ENCODE measurements at regions not wholly inside any gene's neighbourhood (a gene's known extent, or its start where the extent isn't known, plus 50 kb on each side); places are given as distances from the start of the nearest gene placed in this dataset.
A peak's percentile ranks its signal among the peaks of the same experiment; 100 is the strongest.
"Not testable (repeated sequence)": the region's sequence is repeated elsewhere in the genome, so short reads cannot be mapped to it uniquely, and the experiment has no call there.

DNA sequence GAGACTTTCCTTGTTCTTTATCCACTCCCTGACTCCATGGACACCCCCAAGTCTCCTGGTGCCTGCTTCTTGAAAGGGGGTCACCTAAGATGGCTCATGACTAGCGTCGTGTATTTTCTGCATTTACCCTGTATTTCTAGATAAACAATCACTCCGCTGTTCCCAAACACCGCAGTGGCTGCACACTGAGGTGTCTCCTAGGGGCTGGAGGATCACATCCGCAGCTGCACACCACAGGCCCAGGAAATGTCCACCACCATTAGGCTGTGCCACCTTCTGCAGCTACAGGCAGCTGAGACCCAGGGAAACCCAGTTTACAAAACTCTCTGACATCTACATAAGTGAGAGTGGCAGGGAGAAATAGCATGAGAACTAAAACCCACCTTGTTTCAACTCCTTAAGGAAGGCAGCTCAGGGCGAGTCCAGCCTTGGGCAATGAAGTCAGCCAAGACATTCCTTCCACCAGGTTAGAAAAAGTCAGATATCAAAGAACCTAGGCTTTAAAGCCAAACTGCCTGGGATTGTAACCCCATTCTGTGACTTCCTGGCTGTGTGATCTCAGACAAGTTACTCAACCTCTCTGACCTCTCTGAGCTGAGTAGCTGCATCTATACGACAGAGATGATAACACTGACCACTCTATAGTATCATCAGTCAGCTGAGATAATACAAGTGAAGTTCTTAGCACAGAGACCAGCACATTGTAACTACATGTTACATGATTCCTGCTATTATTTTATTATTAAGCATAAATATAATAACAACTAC is 102.2 kb downstream of the SNX5 start:
- Histone ChIP-seq H3K4me3 (no peak overlapping the region), H3K4me1 (no peaks in the 10 kb centered on the region), H3K9me3 (no peaks in the 10 kb centered on the region), H3K36me3 (no peaks in the 10 kb centered on the region), H3K27me3 (no peaks in the 10 kb centered on the region), H3K27ac (peak overlapping the region in 1 of 2 donors; percentile 53)
- intact Hi-C loops (cut with DNase I; ENCODE audit: low total_unique reads): no loop called here
- no peak for TF ChIP-seq POLR2A (IDR thresholded peaks at IDR 0.05)
- TF ChIP-seq, protein P1, sequence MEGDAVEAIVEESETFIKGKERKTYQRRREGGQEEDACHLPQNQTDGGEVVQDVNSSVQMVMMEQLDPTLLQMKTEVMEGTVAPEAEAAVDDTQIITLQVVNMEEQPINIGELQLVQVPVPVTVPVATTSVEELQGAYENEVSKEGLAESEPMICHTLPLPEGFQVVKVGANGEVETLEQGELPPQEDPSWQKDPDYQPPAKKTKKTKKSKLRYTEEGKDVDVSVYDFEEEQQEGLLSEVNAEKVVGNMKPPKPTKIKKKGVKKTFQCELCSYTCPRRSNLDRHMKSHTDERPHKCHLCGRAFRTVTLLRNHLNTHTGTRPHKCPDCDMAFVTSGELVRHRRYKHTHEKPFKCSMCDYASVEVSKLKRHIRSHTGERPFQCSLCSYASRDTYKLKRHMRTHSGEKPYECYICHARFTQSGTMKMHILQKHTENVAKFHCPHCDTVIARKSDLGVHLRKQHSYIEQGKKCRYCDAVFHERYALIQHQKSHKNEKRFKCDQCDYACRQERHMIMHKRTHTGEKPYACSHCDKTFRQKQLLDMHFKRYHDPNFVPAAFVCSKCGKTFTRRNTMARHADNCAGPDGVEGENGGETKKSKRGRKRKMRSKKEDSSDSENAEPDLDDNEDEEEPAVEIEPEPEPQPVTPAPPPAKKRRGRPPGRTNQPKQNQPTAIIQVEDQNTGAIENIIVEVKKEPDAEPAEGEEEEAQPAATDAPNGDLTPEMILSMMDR (IDR thresholded peaks at IDR 0.05): no peak
- DNase-seq: no peak

DNA sequence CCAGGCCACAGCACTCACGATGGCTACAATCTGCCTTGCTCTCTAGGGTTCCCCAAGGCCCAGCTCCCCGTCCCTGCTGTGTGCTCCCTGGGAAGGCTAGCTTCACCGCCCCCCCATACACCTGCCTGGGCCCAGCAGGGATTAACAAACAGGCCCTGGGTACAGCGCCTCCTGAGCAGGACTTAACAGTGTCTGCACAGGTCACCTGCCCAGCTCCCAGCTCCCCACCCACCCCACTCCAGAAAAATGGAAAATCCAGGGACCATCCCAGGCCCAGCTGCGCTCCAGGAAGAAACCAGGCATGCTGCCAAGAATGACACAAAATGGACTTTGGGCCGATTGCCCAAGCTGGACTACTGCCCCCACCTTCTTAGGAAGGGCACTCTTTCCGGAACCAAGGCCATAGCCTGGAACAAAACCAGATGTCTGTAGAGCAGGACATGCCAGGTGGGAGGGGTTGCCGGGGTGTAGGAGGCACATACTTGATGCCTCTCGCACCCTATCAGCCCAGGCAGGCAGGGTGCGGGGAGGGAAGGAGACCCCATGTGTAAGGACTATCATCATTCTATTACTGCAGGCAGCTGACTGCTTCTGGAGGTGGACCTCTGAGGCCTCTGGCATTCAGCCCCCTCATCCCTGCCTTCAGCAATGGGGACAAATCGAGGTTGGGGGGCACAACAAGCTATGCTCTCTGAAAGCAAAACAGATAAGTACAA is 104.9 kb downstream of the SNX5 start:
- intact Hi-C loops (cut with DNase I; ENCODE audit: low total_unique reads): no loop called here
- Histone ChIP-seq H3K27me3 (no peaks in the 10 kb centered on the region), H3K36me3 (no peaks in the 10 kb centered on the region), H3K9me3 (no peaks in the 10 kb centered on the region), H3K27ac (no peak overlapping the region), H3K4me3 (no peak overlapping the region), H3K4me1 (no peaks in the 10 kb centered on the region)
- TF ChIP-seq, protein P1 (IDR thresholded peaks at IDR 0.05): no peak
- TF ChIP-seq POLR2A (IDR thresholded peaks at IDR 0.05): no peak
- peak in 1 of 2 donors; percentile 70 for DNase-seq

DNA sequence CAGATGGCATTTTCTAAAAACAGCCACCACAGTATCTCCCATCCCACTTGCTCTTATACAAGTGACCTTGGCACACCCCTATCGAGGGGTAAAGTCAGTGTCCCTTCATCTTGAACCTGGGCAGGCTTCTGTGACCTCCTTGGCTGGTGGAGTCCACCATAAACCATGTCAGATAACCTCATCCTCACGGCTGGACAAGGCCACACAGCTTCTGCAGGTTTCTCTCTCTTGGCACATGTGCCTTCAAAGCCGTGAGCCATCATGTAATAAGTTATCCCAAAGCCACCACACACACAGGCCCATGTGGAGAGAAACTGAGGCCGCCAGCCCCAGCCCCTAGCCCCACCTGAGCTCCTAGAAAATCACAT is 105.4 kb downstream of the SNX5 start:
- DNase-seq: no peak
- no peaks in the 10 kb centered on the region for H3K27me3 ChIP-seq
- no peaks in the 10 kb centered on the region for H3K36me3 ChIP-seq
- H3K9me3 ChIP-seq: no peaks in the 10 kb centered on the region
- TF ChIP-seq, protein P1 (IDR thresholded peaks at IDR 0.05): no peak
- no peak for TF ChIP-seq POLR2A (IDR thresholded peaks at IDR 0.05)
- intact Hi-C loops (cut with DNase I; ENCODE audit: low total_unique reads): no loop called here
- no peak overlapping the region for H3K27ac ChIP-seq
- no peaks in the 10 kb centered on the region for H3K4me1 ChIP-seq
- H3K4me3 ChIP-seq: no peak overlapping the region

DNA sequence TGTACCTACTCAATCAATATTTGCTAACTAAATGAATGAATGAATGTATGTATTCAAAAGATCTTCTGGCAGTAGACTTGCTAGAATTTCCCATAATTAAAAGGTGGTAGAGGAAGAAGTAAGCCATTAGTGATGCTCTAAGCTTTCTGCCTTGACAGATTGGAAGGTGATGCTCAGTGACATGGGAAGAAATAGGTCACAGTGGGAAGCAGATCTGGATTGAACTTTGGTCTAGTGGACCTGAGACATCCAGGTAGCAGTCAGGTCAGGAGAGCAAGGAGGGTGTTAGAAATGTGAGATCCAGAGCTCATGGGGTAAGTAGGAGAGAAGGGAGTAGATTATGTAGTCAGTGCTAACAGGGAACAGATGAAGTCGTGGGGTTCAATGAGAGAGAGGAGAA is 106.4 kb downstream of the SNX5 start:
- Histone ChIP-seq H3K27ac (no peak overlapping the region), H3K36me3 (no peaks in the 10 kb centered on the region), H3K9me3 (no peaks in the 10 kb centered on the region), H3K4me1 (no peaks in the 10 kb centered on the region), H3K27me3 (no peaks in the 10 kb centered on the region), H3K4me3 (no peak overlapping the region)
- TF ChIP-seq POLR2A (IDR thresholded peaks at IDR 0.05): no peak
- TF ChIP-seq, protein P1 (IDR thresholded peaks at IDR 0.05): no peak
- intact Hi-C loops (cut with DNase I; ENCODE audit: low total_unique reads): no loop called here
- no peak for DNase-seq

DNA sequence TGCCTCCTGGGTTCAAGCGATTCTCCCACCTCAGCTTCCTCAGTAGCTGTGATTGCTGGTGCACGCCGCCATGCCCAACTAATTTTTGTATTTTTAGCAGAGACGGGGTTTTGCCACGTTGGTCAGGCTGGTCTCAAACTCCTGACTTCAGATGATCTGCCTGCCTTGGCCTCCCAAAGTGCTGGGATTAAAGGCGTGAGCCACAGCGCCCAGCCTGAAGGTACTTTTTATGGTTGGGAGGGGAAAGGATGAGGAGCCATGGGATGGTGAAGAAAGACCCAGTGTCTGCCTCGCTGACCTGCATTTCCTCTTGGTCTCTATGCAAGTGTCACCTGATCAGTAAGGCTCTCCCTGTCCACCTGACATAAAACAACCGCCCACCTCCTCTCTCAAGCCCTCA is 107.0 kb downstream of the SNX5 start:
- H3K27me3 ChIP-seq; H3K4me1 ChIP-seq; intact Hi-C loops (cut with DNase I; ENCODE audit: low total_unique reads); H3K27ac ChIP-seq; H3K9me3 ChIP-seq; DNase-seq; H3K36me3 ChIP-seq; H3K4me3 ChIP-seq: not testable (repeated sequence)

All from uterus (tissue), 3 donors.